Fibroblast of skin of abdomen (primary cell): ENCODE measurements at regions not wholly inside any gene's neighbourhood (a gene's known extent, or its start where the extent isn't known, plus 50 kb on each side); places are given as distances from the start of the nearest gene placed in this dataset.
A peak's percentile ranks its signal among the peaks of the same experiment; 100 is the strongest.

Source experiments
- DNase-seq: peaks from one replicate; pipeline ENCODE4 v3.0.0-alpha.2; 2013

DNA sequence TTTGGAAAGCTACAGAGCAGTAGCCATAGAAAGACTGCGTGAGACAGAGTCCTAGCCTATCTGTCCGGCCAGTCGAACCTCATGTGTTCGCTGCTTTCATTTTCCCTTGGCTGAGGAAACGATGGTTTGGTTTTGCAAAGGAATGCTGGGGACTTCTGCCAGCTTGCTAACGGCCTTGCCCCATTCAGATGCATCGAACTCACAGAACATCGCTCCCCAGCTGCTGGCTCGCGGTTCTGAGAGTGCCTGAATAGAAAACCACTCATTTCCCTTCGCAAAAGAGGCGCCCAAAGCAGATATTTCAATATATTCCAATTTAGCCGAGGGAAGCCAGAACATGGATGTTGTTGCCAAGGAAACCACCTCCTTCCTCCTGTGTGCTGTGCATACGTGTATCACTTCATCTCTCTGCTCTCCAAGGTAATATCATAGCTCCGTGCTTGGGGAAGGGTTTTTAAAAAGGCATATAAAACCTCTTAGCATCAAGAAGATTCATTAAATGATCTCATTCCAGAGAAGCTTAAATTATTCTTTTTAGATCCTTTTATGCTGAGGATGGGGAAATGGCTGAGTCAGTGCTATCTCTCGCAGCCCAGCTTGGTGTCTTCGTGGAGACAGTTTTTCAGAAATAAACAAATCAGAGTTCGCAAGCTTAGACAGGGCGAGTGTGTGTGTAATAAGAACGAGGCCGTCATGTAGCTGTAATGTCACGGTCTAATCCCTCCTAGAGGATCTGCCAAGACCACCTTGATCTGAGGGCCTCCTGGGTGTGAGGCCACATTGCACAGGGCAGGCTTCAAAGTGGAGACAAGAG, 215.2 kb downstream of the RPS24 start:
- DNase-seq, result peak; percentile 76

DNA sequence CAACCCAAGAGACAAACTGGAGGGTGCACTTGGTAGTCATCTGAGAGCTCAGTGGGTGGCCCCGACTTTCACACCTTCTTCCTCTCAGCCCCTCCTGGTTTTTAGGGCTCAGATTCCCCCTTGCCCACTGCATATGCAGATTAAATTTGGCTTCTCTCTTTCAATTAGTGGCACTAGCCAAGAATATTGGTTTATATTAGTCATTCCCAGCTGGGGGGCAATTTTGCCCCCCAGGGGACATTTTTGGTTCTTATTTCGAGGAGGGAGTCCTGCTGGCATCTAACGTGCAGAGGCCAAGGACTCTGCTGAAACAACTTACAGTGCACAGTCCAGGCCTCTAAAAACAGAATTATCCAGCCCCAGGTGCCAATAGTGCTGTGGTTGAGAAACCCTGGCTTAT, 216.0 kb downstream of the RPS24 start:
- DNase-seq, result no peak

DNA sequence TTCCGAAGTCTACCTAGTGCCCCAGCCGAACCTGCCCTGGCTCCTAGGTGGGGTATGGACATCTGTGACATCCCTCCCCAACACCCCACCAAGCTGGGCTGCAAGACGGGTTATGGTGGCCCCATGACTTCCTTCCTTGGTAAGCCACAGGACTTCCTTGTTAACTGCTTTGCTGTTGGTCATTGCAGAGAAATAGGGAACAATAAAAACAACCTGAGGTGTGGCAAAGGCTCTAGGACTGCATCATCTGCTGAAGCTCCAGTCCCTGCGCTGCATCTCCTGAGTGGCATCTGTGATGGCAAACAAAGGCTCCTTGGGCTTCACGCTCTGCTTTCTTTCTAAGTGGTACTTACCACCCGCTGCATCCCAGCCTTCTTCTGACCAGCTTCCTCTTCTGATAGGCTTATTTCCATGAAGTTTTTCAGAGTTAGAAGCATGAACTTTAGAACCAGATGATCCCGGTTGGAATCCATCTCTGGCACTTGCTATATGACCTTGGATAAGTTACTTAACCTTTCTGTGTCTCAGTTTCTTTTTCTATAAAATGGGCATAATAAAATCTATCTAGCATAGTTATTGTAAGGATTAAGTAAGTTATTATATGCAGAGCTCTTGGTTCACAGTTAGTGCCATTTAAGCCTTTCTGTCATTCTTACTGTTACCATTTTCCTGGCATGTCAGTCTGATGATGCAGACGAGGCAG, 216.8 kb downstream of the RPS24 start:
- no peak for DNase-seq

DNA sequence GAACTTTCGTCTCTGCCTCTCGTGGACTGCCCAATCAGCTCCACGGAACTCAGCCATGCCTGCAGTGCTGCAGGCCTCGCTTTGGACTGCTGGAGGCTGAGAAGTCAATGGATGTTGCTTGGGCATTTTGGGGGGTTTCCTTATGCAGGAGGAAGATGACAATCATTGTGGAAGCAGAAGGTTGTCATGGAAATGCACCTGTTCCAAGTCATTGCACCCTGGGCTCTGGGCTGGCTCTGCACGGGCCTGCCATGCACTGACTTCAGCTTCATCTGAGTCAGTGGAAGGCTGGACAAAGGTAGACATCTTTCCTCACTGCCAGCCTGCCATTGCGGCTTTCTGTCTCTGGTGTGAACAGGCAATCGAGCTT, 217.3 kb downstream of the RPS24 start:
- DNase-seq, result no peak

DNA sequence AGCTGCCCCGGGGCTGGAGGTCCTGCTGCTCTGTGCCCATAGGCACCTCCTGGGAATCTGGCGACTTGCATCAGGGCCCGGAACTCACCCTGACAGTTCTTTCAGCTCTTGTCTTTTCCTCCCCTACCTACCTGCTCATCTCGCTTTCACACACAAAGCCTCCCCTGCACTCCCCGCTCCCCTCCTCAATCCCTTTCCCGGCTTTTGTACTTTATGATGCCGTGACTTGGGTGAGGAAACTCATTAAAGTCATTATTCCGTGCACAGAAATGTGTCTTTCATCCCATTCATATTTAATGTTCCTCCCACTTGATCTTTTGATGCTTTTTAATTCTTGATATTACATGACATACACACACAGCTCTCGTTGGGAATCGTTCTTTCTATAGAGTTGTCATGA, 218.6 kb downstream of the RPS24 start:
- DNase-seq, result no peak

DNA sequence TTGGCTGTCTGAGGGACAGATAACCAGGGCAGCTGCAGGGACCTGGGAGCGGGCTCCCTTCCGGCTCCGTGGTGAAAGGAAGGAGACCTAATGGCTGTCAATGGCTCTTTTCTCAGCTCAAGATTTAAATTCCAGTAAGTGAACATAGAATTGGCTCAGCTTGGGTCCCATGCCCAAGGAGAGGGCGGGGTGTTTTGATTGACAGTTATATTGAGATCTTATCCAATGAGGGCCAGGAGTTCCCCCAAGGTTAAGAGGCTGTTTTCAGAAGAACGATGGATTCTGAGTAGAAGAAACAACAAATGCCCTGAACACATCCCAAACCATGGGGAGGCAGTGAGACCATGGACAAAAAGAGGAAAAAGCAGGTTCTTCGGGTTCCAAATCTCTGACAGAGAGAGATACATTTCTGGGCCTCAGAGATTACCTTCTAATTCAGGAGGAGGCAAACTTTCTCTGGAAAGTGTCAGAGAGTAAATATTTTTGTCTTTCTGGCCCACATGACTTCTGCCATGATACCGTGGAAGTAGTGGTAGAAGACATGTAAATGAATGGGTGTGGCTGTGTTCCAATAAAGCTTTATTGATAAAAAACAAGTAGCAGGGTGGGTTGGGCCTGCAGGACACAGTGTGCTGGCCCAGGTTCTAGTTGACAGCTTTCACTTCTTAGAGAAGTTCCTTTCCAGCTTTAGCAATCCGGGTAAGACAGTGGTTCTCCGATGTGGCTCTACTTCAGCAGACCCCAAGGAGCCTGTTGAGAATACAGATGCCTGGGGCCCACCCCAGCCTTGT, 219.6 kb downstream of the RPS24 start:
- no peak for DNase-seq

DNA sequence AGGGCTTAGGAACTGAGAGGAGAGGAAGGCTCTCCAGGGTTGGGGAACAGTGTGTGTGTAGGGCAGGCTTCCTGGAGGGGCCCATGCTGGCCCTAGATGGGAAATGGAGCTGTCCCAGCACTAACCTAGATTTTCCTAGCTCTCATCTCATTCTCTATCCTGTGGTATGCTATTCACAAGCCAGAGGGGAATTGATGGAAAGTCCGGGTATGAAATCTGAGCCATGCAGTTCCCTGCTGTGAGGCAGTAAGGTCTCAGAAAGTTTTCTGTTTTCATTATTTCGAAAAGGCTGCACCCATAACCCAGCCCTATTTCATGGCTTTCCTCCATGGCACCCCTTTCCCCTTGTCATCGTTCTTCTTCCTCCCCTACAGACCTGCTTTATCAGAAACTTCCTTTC, 220.3 kb downstream of the RPS24 start:
- DNase-seq, result no peak

DNA sequence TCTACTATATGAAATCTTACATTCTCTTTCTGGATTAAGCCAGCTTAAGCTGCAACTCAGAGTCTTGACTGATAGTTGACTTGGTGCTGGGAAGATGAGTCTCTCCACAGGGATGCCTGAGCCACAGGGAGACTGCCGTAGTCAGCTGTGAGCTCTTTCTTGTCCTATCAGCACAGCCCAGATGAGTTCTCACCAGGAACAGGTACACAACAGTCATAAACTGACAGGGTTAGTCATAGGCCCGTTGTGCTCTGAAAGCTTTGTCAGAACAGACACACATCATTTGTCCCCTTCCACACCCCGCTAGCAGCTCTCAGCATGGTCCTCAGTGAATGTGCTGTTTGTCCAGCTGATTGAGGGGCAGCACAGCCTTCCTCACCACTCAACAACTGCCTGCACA, 221.6 kb downstream of the RPS24 start:
- DNase-seq, result no peak

DNA sequence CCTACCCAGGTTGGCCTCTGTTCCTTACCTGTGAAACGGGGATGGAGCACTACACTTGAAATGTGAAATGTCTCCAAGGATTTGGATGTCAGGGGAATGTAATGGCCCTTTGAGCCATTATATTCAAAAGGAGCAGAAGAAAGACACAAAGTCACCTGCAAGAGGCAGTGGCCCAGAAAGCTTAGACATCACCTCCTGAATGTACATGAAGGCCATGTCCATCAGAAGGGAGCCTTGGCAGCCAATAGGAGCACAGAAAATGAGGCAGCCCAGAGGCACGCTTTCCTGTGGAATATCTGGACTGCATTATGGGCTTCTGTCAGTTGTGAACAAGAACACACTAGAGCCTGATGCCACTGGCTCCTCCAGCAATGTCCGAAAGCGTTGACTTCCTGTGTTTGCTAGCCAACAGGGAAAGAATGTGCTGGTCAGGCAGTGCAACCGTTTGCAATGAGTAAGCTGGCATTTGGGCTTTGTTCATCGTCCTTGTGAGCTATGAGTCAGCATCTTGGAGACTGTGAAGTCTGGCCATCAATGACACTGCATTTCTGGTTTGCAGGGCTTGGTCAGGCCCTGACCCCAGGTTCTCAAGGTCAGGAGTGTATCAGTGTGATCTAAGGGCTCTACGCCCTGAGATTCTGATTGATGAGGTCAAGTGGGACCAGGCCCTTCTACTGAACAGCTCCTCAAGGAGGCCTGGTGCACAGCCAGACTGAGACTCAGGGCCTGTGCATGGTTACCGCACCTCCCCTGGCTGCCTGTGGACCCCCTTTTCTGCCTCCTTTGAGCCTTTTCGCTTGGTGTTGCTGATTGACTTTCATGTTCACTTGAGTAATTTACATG, 222.4 kb downstream of the RPS24 start:
- DNase-seq, result peak; percentile 98

DNA sequence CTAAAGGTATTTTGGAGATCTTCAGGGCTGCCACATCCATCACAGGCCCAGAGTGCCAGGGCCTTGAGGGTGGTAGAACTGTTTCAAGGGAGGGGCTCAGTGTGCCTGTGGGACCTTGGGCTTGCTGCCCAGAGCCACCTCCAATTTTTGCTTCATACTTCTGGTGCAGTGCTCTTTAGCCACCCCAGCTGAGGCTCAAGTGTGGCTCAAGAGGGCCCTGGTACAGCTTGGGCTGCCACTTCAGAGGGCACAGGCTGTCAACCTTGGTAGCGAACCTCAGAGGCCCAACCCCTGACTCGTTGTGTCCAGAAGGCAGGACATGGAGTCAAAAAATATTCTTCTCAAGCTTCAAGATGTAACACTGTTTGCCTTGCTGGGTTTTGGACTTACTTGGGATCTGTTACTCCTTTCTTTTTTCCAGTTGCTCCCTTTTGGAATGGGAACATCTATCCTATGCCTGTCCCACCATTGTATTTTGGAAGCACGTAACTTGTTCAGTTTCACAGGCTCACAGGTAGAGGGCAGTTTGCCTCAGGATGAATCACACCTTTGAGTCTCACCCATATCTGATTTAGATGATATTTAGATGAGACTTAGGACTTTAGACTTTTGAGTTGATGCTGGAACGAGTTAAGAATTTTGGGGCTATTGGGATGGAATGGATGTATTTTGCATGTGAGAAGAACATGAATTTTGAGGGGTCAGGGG, 224.8 kb downstream of the RPS24 start:
- no peak for DNase-seq

DNA sequence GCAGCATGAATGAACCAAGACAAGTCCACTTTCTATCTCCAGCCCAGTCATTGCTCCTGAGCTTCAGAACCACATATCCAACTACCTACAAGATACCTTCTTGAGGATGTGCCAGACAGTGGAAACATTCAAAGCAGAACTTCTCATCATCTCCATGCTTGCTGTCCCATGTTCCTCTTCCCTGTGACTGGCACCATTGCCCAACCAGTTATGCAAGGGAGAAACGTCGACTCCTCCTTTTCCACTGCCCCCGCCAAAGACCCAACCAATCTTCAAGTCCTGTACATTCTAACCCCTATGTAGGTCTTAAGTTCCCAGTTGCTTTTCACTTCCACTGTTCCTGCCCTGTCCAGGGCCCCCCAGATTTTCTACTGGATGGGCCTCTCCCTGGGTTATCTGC, 225.7 kb downstream of the RPS24 start:
- DNase-seq, result no peak

DNA sequence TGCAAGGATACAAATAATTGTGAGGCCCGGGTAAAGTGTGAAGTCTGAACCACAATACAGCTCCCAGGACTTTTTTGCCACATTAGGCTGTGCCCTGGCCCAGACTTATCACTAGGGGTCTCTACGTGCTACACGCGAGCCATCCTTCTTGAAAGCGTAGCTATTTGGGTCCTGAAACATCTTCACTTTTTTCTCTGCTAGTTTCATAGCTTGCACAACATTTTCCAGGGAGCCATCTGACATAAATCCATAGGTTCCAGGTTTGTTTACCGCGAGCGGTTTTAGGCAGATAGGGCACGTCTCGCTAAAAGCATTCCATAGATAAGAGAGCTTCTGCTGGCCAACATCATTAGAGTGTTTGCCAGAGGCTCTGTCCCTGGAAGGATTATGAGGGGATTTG, 226.5 kb downstream of the RPS24 start:
- peak; percentile 49 for DNase-seq

DNA sequence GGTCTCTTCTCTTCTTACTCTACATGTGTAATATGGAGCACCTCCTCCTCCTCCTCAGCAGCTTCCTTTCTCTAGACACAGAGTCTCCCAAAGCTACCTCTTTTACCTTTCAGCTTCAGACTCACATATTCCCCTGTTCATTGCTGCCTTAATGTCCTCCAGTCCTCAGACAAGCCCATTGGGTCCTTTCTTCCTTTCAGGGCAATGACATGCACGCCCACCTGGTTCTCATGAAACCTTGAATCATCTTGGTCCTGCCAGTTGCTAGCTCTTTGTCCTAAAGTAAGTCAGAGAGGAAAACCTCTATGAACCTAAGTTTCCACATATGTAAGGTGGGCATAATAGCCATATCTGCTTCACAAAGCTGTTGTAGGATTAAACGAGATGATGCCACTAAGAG, 227.0 kb downstream of the RPS24 start:
- DNase-seq, result no peak

DNA sequence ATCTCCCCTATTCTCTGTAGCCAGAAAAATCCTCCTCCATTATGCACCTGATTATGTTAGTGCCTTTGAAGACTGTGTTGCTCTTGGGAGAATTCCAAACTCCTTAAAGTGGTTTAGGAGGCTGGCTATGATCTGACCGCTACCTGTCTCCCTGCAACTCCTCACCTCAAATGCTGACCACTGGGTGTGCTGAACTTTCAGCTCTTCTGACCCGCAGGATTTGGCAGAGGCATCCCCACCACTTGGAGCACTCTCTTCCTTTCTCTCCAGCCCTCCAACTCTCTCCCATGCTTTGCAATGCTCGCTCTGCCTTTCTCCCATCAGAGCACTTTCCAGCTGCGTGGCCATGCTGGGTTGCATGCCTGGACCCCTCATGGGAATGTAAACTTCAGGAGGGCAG, 227.6 kb downstream of the RPS24 start:
- DNase-seq, result no peak

DNA sequence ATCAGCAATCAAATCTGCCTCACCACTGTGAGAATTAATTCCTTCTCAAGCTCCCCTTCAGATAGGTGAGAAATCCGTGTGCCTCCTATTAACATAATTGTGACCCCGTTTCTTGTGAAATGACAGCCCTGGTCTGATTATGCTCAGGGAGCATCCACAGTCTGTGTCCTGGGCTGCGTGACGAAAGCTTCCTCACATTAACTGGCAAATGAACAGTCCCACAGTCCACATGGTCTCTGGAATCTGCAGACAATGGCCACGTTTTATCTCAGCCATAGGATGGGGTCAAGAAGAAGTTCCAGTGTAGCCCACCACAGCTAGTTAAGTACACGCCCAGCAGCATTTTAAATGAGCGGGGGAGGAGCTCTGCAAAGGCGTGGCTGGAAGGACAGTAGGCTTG, 229.2 kb downstream of the RPS24 start:
- DNase-seq, result no peak

DNA sequence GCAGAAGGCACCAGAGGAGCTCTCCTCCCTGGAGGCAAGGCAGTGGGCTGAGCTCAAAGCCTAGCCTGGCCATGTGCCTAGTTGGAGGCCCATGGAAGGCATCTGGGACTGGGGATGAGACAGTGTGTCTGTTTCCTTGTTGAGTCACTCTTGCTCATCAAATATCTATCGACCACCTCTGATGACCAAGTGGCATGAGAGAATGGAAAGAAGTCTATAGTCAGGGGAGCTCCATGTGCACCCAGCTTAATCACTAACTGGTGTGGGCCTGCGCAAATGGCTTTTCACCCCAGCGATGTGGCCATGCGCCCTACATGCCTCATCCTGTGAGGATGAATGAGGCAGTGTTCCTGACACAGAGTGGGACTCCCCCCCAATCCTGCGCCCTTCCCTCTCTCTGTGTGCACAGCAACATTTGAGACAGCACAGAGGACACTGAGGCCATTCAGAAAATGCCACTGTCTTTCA, 229.9 kb downstream of the RPS24 start:
- peak; percentile 97 for DNase-seq

DNA sequence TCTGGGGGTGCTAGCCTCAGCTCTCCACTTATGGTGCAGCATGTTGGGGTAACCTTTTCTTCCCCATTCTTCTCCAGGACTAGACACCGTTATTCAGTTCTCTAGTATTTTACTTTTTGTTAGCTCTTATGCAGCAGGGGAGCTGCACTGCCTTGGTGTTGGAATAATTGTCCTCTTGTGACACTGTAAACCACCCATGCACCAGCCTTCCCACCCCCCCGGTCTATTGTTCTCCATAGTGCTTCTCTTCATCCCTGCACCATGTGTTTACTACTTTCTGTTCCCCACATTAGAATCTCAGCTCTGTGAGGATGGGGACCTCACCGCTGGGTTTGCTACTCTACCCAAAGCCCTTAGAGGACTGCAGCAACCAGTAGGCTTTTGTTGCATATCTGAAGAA, 230.7 kb downstream of the RPS24 start:
- DNase-seq, result no peak

DNA sequence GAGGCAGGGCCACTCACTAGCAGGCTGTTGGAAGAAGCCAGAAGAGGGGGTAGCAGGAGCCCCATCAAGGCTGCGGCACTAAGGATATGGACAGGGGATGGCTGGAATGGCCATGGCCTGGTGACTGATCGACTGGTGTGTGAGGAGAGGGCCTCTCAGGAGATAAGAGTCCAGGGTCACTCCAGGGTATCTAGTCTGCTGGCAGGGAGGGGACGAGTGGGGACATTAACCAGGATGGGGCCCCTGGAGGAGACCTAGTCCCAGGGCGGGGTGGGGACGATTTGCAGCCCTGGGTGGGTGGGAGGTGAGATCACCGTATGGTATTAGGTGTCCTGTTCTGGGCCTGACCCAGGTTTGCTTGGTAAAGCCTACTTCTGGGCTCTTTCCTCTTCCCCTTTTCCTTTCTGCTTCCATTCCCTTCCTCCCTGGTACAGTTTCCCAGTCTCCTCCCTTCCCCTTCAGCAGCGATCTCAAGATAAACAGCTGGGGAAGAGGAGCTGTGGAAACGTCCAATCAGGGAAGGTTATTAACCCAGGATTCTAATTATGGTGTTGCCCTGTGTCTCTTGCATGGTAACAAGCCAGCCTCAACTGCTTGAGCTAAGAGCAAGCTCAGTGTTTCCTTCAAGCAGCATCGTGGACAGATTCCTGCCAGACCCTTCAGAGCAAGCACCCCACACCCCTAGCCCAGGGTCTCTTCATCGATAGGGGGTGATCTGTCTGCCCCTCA, 233.2 kb downstream of the RPS24 start:
- peak; percentile 30 for DNase-seq

DNA sequence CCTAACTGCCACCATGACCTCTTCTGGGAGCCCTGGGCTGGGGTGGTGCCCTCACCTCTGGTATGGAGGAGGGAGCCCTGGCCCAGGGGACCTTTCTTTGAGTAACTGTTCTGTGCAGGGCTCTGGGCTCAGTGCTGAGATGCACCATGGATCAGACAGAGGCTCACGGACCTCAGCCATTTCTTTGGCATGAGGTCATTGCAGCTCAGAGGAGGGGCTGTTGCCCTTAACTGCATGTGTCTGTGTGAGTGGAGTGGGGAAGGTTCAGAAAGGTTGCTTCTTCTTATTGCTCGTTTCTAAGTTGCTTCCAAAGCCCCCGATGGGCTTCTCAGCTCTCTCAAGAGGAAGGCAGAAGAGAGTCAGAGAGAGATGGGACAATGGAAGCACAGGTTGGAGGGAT, 233.9 kb downstream of the RPS24 start:
- DNase-seq, result peak; percentile 69

DNA sequence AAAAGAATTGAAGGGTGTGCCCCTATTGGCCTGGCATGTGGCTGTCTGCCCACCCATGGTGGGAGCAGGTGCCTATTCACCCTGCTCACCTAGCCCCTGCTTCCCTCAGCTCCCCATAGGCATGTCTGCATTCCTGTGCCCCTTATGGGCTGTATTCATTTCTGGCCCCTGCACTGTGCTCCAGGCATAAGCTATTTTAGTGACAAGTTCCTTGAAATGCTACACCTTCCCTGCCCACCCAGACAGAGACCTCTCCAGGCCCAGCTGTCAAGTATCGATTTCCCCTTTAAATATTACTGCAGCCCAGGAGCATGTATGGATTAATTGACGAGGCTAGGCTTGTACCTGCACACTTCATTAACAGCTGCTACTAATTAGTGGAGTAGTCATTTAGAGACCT, 235.4 kb downstream of the RPS24 start:
- no peak for DNase-seq

DNA sequence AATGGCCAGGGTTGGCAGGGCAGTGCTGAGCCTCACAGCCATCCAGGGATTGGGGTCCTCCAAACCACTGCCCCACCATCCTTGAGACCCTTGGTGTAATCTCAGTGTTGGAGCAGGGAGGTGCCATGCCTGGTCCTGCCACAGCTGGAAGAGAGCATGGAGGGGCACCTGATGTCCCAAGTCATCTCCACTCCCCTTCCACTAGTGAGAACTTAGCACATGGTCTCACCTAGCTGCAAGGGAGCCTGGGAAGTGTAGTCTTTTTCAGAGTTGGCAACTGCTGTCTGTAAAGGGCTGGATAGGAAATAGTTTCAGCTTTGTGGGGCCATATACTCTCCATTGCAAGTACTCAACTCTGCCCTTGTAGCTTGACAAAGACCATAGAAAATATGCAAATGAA, 238.7 kb downstream of the RPS24 start:
- no peak for DNase-seq
